ENCODE measurements at regions not wholly inside any gene's neighbourhood (a gene's known extent, or its start where the extent isn't known, plus 50 kb on each side); places are given as distances from the start of the nearest gene placed in this dataset.

DNA sequence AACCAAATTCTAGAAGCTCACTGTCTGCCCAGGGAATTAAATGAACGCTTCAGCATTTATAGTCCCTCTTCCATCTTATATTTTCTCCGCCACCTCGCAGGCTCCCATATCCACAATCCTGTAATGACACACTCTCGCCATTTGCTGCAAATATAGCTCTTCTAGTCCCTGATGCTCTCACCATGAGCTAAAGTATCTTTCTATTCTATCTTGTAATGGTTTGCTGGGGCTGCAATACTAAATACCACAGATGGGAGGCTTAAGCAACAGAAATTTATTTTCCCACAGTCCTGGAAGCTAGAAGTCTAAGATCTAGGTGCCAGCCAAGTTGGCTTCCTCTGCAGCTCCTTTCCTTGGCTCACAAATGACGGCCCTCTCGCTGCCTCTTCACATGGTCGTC is 106.9 kb upstream of the NPHP3 start:
- Histone ChIP-seq H3K9ac (ENCODE audit: low read length) (no peak overlapping the region), H3K27ac (ENCODE audit: low read depth, low read length) (no peak overlapping the region), H2AFZ (ENCODE audit: low read depth, low read length, poor library complexity, severe bottlenecking) (no peak overlapping the region), H3K4me2 (ENCODE audit: low read length) (no peak overlapping the region), H3K79me2 (ENCODE audit: insufficient read depth, low read length) (no peaks in the 10 kb centered on the region), H3K4me1 (ENCODE audit: control insufficient read depth in 1 of 2, insufficient read depth in 2 of 2, low read length in 2 of 2) (no peaks in the 10 kb centered on the region), H3K27me3 (ENCODE audit: insufficient read depth, low read length) (no peaks in the 10 kb centered on the region), H3K36me3 (ENCODE audit: control insufficient read depth in 1 of 2, insufficient read depth in 2 of 2, low read length in 2 of 2) (no peaks in the 10 kb centered on the region), H4K20me1 (ENCODE audit: insufficient read depth) (no peaks in the 10 kb centered on the region), H3K9me3 (ENCODE audit: control insufficient read depth in 1 of 2, insufficient read depth in 1 of 2, low read depth in 1 of 2, low read length in 2 of 2) (no peaks in the 10 kb centered on the region), H3K9me2 (ENCODE audit: insufficient read depth) (no peaks in the 10 kb centered on the region), H3K4me3 (replicated peaks in 1 of 2; ENCODE audit: low read depth in 1 of 2, low read length in 2 of 2) (no peak overlapping the region)
- intact Hi-C loops (cut with micrococcal nuclease), result loop anchor here (10.0 kb wide), 1 partner anchor 516 kb away; no protein-coding TSS in a partner anchor
- no peak for ATAC-seq
- DNase-seq (ENCODE audit: low read depth, low spot score), result no peak
- TF ChIP-seq RAD21 (IDR thresholded peaks at IDR 0.05; ENCODE audit: low read depth) (no peak), CEBPB (IDR thresholded peaks at IDR 0.05; ENCODE audit: low read depth) (no peak), EZH2 (IDR thresholded peaks at IDR 0.05) (no peak), SIN3A (IDR thresholded peaks at IDR 0.05; ENCODE audit: low read depth) (no peak), SP1 (IDR thresholded peaks at IDR 0.05; ENCODE audit: low read depth) (no peak), JUND (IDR thresholded peaks at IDR 0.05) (no peak), ELF1 (IDR thresholded peaks at IDR 0.05; ENCODE audit: borderline replicate concordance, low read depth) (no peak), TCF7L2 (IDR thresholded peaks at IDR 0.05; ENCODE audit: borderline replicate concordance, extremely low read depth, insufficient read depth, insufficient read length) (no peak), FOSL1 (IDR thresholded peaks at IDR 0.05; ENCODE audit: low read depth) (no peak), POLR2A (IDR thresholded peaks at IDR 0.05; ENCODE audit: borderline replicate concordance, extremely low read depth, insufficient read depth, insufficient read length) (no peak)
- TF ChIP-seq, protein P1, sequence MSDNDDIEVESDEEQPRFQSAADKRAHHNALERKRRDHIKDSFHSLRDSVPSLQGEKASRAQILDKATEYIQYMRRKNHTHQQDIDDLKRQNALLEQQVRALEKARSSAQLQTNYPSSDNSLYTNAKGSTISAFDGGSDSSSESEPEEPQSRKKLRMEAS (IDR thresholded peaks at IDR 0.05), result no peak
- TF ChIP-seq, protein P2, sequence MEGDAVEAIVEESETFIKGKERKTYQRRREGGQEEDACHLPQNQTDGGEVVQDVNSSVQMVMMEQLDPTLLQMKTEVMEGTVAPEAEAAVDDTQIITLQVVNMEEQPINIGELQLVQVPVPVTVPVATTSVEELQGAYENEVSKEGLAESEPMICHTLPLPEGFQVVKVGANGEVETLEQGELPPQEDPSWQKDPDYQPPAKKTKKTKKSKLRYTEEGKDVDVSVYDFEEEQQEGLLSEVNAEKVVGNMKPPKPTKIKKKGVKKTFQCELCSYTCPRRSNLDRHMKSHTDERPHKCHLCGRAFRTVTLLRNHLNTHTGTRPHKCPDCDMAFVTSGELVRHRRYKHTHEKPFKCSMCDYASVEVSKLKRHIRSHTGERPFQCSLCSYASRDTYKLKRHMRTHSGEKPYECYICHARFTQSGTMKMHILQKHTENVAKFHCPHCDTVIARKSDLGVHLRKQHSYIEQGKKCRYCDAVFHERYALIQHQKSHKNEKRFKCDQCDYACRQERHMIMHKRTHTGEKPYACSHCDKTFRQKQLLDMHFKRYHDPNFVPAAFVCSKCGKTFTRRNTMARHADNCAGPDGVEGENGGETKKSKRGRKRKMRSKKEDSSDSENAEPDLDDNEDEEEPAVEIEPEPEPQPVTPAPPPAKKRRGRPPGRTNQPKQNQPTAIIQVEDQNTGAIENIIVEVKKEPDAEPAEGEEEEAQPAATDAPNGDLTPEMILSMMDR (IDR thresholded peaks at IDR 0.05 in 2 of 3, conservative IDR thresholded peaks at IDR 0.05 in 1 of 3; ENCODE audit: borderline replicate concordance in 1 of 3, insufficient read depth in 1 of 3, low read depth in 2 of 3, low read length in 2 of 3), result no peak
- no TSS peak for BruUV-seq (replicated peaks)
- CTCF ChIA-PET, result no interaction called here
- RAD21 ChIA-PET (ENCODE audit: low non-redundant PET in 1 of 2, low total read pairs in 2 of 2, uncharacterized antibody in 2 of 2, unreplicated experiment in 2 of 2), result no interaction called here
- POLR2A ChIA-PET, result no interaction called here

Data from HCT116 (cell line).